PC-3 (cell line): ENCODE measurements at regions not wholly inside any gene's neighbourhood (a gene's known extent, or its start where the extent isn't known, plus 50 kb on each side); places are given as distances from the start of the nearest gene placed in this dataset.

ENCODE experiments used
- ATAC-seq: fragments of 200-7000 bp; cut with Tn5 transposase; 2 replicates; pipeline ENCODE4 v1.9.1; 2020; ENCODE audit warnings: mild to moderate bottlenecking, moderate library complexity
- BruUV-seq: library from RNA; stranded (reverse); fragments of 400-500 nt; replicated peaks from 2 replicates; lab custom pipeline; 2021; lab: Mats Ljungman, UMichigan
- CTCF ChIA-PET: fragments of 300-600 bp; sonication (Branson Sonifier 250); formaldehyde crosslinking; loops from one replicate; lab custom pipeline; 2022; ENCODE audit warnings: antibody characterized with exemption; lab: Charles Lee
- POLR2A ChIA-PET: fragments of 300-600 bp; sonication (Branson Sonifier 250); formaldehyde crosslinking; loops from one replicate; lab custom pipeline; 2022; ENCODE audit warnings: antibody characterized with exemption; ENCODE audit not compliant: unreplicated experiment; lab: Charles Lee
- DNase-seq: peaks from one replicate; pipeline ENCODE4 v3.0.0-alpha.2; 2015
- H2AFZ ChIP-seq: fragments of 300-600 bp; sonication (generic); 2 replicates; pipeline ENCODE4 v1.6.0; 2016; ENCODE audit warnings: antibody characterized with exemption, low read length
- H3F3A ChIP-seq: fragments of 300-600 bp; sonication (generic); one replicate; pipeline ENCODE4 v1.6.0; 2017; ENCODE audit warnings: antibody characterized with exemption, low read length, control low read depth, mild to moderate bottlenecking; ENCODE audit not compliant: unreplicated experiment
- H3K27ac ChIP-seq: fragments of 300-600 bp; sonication (generic); 2 replicates; pipeline ENCODE4 v1.5.1; 2016; ENCODE audit warnings: mild to moderate bottlenecking, low read length
- H3K27me3 ChIP-seq: fragments of 300-600 bp; sonication (generic); 2 replicates; pipeline ENCODE4 v1.6.1; 2016; ENCODE audit warnings: low read length, mixed read lengths
- H3K36me3 ChIP-seq: fragments of 300-600 bp; sonication (generic); 2 replicates; pipeline ENCODE4 v1.6.1; 2016; ENCODE audit warnings: low read depth, mixed run types, low read length, mixed read lengths
- H3K4me1 ChIP-seq: fragments of 300-600 bp; sonication (generic); 2 replicates; pipeline ENCODE4 v1.5.1; 2016; ENCODE audit warnings: low read length; ENCODE audit not compliant: insufficient read depth
- H3K4me2 ChIP-seq: fragments of 300-600 bp; sonication (generic); 2 replicates; pipeline ENCODE4 v1.6.0; 2016; ENCODE audit warnings: low read length
- H3K4me3 ChIP-seq: fragments of 300-600 bp; sonication (generic); 2 replicates; pipeline ENCODE4 v1.5.1; 2016; ENCODE audit warnings: mild to moderate bottlenecking, low read length, mixed read lengths
- H3K79me2 ChIP-seq: fragments of 300-600 bp; sonication (generic); 2 replicates; pipeline ENCODE4 v1.6.1; 2017; ENCODE audit warnings: low read length, mixed read lengths
- H3K9ac ChIP-seq: fragments of 300-600 bp; sonication (generic); 2 replicates; pipeline ENCODE4 v1.6.0; 2016; ENCODE audit warnings: mild to moderate bottlenecking, low read length
- H3K9me2 ChIP-seq: fragments of 300-600 bp; sonication (generic); replicated peaks from 2 replicates; pipeline ENCODE4 v1.6.1; 2016; ENCODE audit warnings: mixed run types, low read length, mixed read lengths
- H3K9me3 ChIP-seq: fragments of 300-600 bp; sonication (generic); 2 replicates; pipeline ENCODE4 v1.6.1; 2016; ENCODE audit warnings: low read length, mixed read lengths
- H4K20me1 ChIP-seq: fragments of 300-600 bp; sonication (generic); 2 replicates; pipeline ENCODE4 v1.6.1; 2016; ENCODE audit warnings: low read length, mixed read lengths
- EZH2 ChIP-seq: fragments of 300-600 bp; sonication (generic); IDR thresholded peaks from one replicate; pipeline ENCODE4 v1.6.1; 2017; ENCODE audit warnings: antibody characterized with exemption, mild to moderate bottlenecking, low read length; ENCODE audit not compliant: unreplicated experiment
- EZH2phosphoT487 ChIP-seq: fragments of 300-600 bp; sonication (generic); IDR thresholded peaks from 2 replicates; pipeline ENCODE4 v1.6.1; 2018; ENCODE audit warnings: mild to moderate bottlenecking, antibody characterized with exemption, low read length, borderline replicate concordance
- intact Hi-C: fragments of 100-400 bp; cut with micrococcal nuclease; formaldehyde crosslinking; loops from 2 replicates; pipeline ENCODE4 v1.9.0; 2023
- TF ChIP-seq, protein P1 (sequence below): fragments of 300-600 bp; sonication (generic); conservative IDR thresholded peaks from 2 replicates; pipeline ENCODE4 v1.5.1; 2017; ENCODE audit warnings: antibody characterized with exemption, low read depth, mild to moderate bottlenecking, low read length

DNA sequence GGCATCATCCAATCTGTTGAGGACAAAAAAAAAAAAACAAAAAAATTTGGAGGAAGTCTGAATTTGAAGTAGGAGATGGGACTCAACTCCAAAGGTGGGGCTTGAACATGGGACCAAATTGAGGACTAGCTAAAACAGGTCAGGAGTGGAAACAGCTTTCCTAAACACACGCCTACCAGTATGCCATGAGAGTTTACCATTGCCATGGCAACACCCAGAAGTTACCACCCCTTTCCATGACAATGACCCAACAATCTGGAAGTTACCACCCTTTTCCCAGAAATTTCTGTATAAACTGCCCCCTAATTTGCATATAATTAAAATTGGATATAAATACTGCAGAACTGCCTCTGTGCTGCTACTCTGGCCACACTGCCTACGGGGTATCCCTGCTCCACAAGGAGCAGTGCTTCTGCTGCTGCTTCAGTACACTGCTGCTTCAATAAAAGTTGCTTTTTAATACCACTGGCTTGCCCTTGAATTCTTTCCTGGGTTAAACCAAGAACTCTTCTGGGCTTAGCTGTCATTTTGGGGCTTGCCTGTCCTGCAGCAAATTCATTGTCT, 73.3 kb upstream of the FSIP2 start:
- DNase-seq (no peak), ATAC-seq (no peak)
- Histone ChIP-seq H3K27me3 (no peaks in the 10 kb centered on the region), H4K20me1 (no peaks in the 10 kb centered on the region), H3K4me2 (no peak overlapping the region), H3K27ac (no peak overlapping the region), H3K9me3 (no peaks in the 10 kb centered on the region), H3K36me3 (no peaks in the 10 kb centered on the region), H2AFZ (no peak overlapping the region), H3K4me1 (no peaks in the 10 kb centered on the region), H3K9me2 (no peaks in the 10 kb centered on the region), H3K79me2 (no peaks in the 10 kb centered on the region), H3K9ac (no peak overlapping the region), H3K4me3 (no peak overlapping the region), H3F3A (no peaks in the 10 kb centered on the region)
- no TSS peak for BruUV-seq
- no peak for TF ChIP-seq EZH2
- no peak for TF ChIP-seq EZH2phosphoT487
- TF ChIP-seq, protein P1, sequence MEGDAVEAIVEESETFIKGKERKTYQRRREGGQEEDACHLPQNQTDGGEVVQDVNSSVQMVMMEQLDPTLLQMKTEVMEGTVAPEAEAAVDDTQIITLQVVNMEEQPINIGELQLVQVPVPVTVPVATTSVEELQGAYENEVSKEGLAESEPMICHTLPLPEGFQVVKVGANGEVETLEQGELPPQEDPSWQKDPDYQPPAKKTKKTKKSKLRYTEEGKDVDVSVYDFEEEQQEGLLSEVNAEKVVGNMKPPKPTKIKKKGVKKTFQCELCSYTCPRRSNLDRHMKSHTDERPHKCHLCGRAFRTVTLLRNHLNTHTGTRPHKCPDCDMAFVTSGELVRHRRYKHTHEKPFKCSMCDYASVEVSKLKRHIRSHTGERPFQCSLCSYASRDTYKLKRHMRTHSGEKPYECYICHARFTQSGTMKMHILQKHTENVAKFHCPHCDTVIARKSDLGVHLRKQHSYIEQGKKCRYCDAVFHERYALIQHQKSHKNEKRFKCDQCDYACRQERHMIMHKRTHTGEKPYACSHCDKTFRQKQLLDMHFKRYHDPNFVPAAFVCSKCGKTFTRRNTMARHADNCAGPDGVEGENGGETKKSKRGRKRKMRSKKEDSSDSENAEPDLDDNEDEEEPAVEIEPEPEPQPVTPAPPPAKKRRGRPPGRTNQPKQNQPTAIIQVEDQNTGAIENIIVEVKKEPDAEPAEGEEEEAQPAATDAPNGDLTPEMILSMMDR: no peak
- intact Hi-C loops: no loop called here
- ChIA-PET CTCF (no interaction called here), POLR2A (no interaction called here)

DNA sequence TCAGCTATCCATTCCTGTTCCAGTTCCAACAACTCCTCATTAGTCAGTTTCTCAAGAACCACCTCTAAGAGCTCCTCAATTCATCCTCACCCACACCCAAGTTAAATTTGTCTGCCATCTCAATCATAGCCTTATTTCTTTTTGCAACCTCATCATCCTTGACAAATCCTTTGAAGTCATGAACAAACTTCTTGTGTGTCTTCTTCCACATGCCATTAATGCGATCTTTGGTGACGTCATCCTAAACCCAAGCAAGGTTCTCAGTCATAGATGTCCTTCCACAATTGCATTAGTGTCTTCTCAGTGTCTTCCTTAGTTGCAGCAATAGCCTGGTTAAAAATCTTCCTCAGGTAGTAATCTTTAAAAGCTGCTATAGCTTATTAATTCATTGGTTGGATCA, 71.2 kb upstream of the FSIP2 start:
- no peak overlapping the region for H3K4me2 ChIP-seq
- no peaks in the 10 kb centered on the region for H3K9me3 ChIP-seq
- CTCF ChIA-PET: no interaction called here
- DNase-seq: no peak
- ATAC-seq: no peak
- POLR2A ChIA-PET: no interaction called here
- no peaks in the 10 kb centered on the region for H3K4me1 ChIP-seq
- no peaks in the 10 kb centered on the region for H4K20me1 ChIP-seq
- intact Hi-C loops: no loop called here
- TF ChIP-seq, protein P1: no peak
- no peak for TF ChIP-seq EZH2phosphoT487
- no peak for TF ChIP-seq EZH2
- BruUV-seq: no TSS peak
- H3K9me2 ChIP-seq: no peaks in the 10 kb centered on the region
- H3K79me2 ChIP-seq: no peaks in the 10 kb centered on the region
- H3F3A ChIP-seq: no peaks in the 10 kb centered on the region
- no peak overlapping the region for H2AFZ ChIP-seq
- no peaks in the 10 kb centered on the region for H3K36me3 ChIP-seq
- H3K27ac ChIP-seq: no peak overlapping the region
- no peaks in the 10 kb centered on the region for H3K27me3 ChIP-seq
- H3K9ac ChIP-seq: no peak overlapping the region
- no peak overlapping the region for H3K4me3 ChIP-seq

DNA sequence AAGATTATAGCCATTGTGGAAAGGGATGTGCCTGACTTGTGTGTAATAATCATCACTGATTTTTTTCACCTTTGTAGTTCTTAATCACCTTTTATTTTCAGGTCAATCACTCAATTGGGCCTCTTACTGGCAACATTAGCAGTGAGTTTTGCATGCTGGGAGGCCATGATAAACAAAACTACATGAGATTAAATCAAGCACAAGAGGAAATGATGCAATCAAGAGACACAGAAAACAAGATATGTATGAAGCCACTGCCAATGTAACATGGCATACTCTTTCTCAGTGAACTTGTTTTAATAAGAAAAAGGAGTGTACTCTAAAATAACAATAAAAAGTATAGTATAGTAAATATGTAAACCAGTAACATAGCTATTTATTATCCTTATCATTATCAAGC, 69.9 kb upstream of the FSIP2 start:
- DNase-seq (no peak), ATAC-seq (no peak)
- no peaks in the 10 kb centered on the region for H3K4me1 ChIP-seq
- intact Hi-C loops: no loop called here
- H3K9me2 ChIP-seq: no peaks in the 10 kb centered on the region
- H3F3A ChIP-seq: no peaks in the 10 kb centered on the region
- no peaks in the 10 kb centered on the region for H3K27me3 ChIP-seq
- ChIA-PET POLR2A (no interaction called here), CTCF (no interaction called here)
- no peaks in the 10 kb centered on the region for H3K79me2 ChIP-seq
- no peak overlapping the region for H3K9ac ChIP-seq
- no peaks in the 10 kb centered on the region for H3K9me3 ChIP-seq
- no peak overlapping the region for H3K27ac ChIP-seq
- H3K4me3 ChIP-seq: no peak overlapping the region
- no peak overlapping the region for H2AFZ ChIP-seq
- BruUV-seq: no TSS peak
- no peak for TF ChIP-seq EZH2
- no peak for TF ChIP-seq EZH2phosphoT487
- TF ChIP-seq, protein P1: no peak
- H3K36me3 ChIP-seq: no peaks in the 10 kb centered on the region
- H3K4me2 ChIP-seq: no peak overlapping the region
- H4K20me1 ChIP-seq: no peaks in the 10 kb centered on the region
